HCT116 (cell line): ENCODE measurements at regions not wholly inside any gene's neighbourhood (a gene's known extent, or its start where the extent isn't known, plus 50 kb on each side); places are given as distances from the start of the nearest gene placed in this dataset.

ENCODE experiments used
- ATAC-seq: fragments of 200-7000 bp; cut with Tn5 transposase; 2 replicates; pipeline ENCODE4 v1.9.1; 2020; ENCODE audit warnings: mild to moderate bottlenecking, moderate library complexity
- BruUV-seq: library from RNA; stranded (reverse); fragments of 400-500 nt; replicated peaks from 2 replicates; lab custom pipeline; 2021; lab: Mats Ljungman, UMichigan
- CTCF ChIA-PET: fragments of 300-600 bp; sonication (Branson Sonifier 250); formaldehyde crosslinking; loops from one replicate; lab custom pipeline; 2021; ENCODE audit warnings: antibody characterized with exemption; lab: Charles Lee
- POLR2A ChIA-PET: fragments of 300-600, 350-600 bp; sonication (Branson Sonifier 250); formaldehyde crosslinking; loops from one replicate; lab custom pipeline; 2021; ENCODE audit warnings: antibody characterized with exemption; lab: Charles Lee
- RAD21 ChIA-PET, 2 experiments: fragments of 300-600 bp; sonication (Branson Sonifier 250); formaldehyde crosslinking; loops; one replicate each; lab custom pipeline; 2023; ENCODE audit warnings: low total read pairs in 2 of 2; ENCODE audit not compliant: uncharacterized antibody in 2 of 2, unreplicated experiment in 2 of 2, low non-redundant PET in 1 of 2; lab: Charles Lee
- DNase-seq: peaks from one replicate; pipeline ENCODE4 v3.0.0-alpha.2; 2010; ENCODE audit warnings: low read depth, low spot score
- H2AFZ ChIP-seq: fragments of 200-600 bp; shearing (Covaris generic), sonication (generic); 2 replicates; pipeline ENCODE4 v1.6.1; 2017; ENCODE audit warnings: low read depth, mixed run types, mixed read lengths, antibody characterized with exemption, low read length; ENCODE audit not compliant: poor library complexity, severe bottlenecking
- H3K27ac ChIP-seq: 2 replicates; pipeline ENCODE4 v1.5.1; 2012; ENCODE audit warnings: low read depth, low read length
- H3K27me3 ChIP-seq: fragments of 200-600 bp; sonication (generic); 2 replicates; pipeline ENCODE4 v1.6.1; 2016; ENCODE audit warnings: mixed run types, low read length, mixed read lengths; ENCODE audit not compliant: insufficient read depth
- H3K36me3 ChIP-seq, 2 experiments: fragments of 200-500 bp in 1 of 2; fragments of 200-600 bp in 1 of 2; sonication (Bioruptor generic) in 1 of 2; sonication (generic) in 1 of 2; 2 replicates each; pipeline versions ENCODE4 v1.5.1 to v1.6.1; 2014 to 2016; ENCODE audit warnings: low read length in 2 of 2, inconsistent platforms in 1 of 2, mixed read lengths in 1 of 2, mixed run types in 1 of 2; ENCODE audit not compliant: insufficient read depth in 2 of 2, control insufficient read depth in 1 of 2
- H3K4me1 ChIP-seq, 2 experiments: fragments of 200-600 bp in 1 of 2; sonication (generic) in 1 of 2; 2 replicates each; pipeline versions ENCODE4 v1.5.1 to v1.6.1; 2012 to 2017; ENCODE audit warnings: low read length in 2 of 2, inconsistent platforms in 1 of 2, mild to moderate bottlenecking in 1 of 2, mixed read lengths in 1 of 2, mixed run types in 1 of 2, moderate library complexity in 1 of 2; ENCODE audit not compliant: insufficient read depth in 2 of 2, control insufficient read depth in 1 of 2
- H3K4me2 ChIP-seq: fragments of 200-600 bp; sonication (generic); 2 replicates; pipeline ENCODE4 v1.6.1; 2017; ENCODE audit warnings: mixed run types, low read length, mixed read lengths
- H3K4me3 ChIP-seq, 2 experiments: fragments of 200-600 bp in 1 of 2; sonication (generic) in 1 of 2; replicated peaks in 1 of 2; 2 replicates each; pipeline ENCODE4 v1.5.1; 2011 to 2016; ENCODE audit warnings: low read length in 2 of 2, control low read depth in 1 of 2, low read depth in 1 of 2, mild to moderate bottlenecking in 1 of 2, mixed read lengths in 1 of 2, mixed run types in 1 of 2
- H3K79me2 ChIP-seq: fragments of 200-600 bp; sonication (generic); 2 replicates; pipeline ENCODE4 v1.6.1; 2017; ENCODE audit warnings: mild to moderate bottlenecking, mixed run types, low read length, moderate library complexity, mixed read lengths; ENCODE audit not compliant: insufficient read depth
- H3K9ac ChIP-seq: fragments of 200-600 bp; sonication (generic); 2 replicates; pipeline ENCODE4 v1.6.1; 2016; ENCODE audit warnings: low read length, mixed read lengths
- H3K9me2 ChIP-seq: fragments of 200-600 bp; sonication (generic), shearing (Covaris generic); 2 replicates; pipeline ENCODE4 v1.6.1; 2017; ENCODE audit warnings: mixed run types, mild to moderate bottlenecking, moderate library complexity; ENCODE audit not compliant: insufficient read depth
- H3K9me3 ChIP-seq, 2 experiments: fragments of 200-500 bp in 1 of 2; fragments of 200-600 bp in 1 of 2; sonication (Bioruptor generic) in 1 of 2; sonication (generic) in 1 of 2; 2 replicates each; pipeline ENCODE4 v1.6.1; 2014 to 2017; ENCODE audit warnings: low read length in 2 of 2, mixed read lengths in 2 of 2, inconsistent platforms in 1 of 2, low read depth in 1 of 2, mild to moderate bottlenecking in 1 of 2, mixed run types in 1 of 2, moderate library complexity in 1 of 2; ENCODE audit not compliant: control insufficient read depth in 1 of 2, insufficient read depth in 1 of 2
- H4K20me1 ChIP-seq: fragments of 200-600 bp; sonication (generic), shearing (Covaris generic); 2 replicates; pipeline ENCODE4 v1.6.1; 2017; ENCODE audit warnings: mixed run types, mild to moderate bottlenecking, moderate library complexity; ENCODE audit not compliant: insufficient read depth
- CEBPB ChIP-seq: IDR thresholded peaks from 2 replicates; pipeline ENCODE4 v1.6.1; 2012; ENCODE audit warnings: low read depth
- EGR1 ChIP-seq: IDR thresholded peaks from 2 replicates; pipeline ENCODE4 v1.6.1; 2012; ENCODE audit warnings: low read depth
- ELF1 ChIP-seq: IDR thresholded peaks from 2 replicates; pipeline ENCODE4 v1.6.1; 2012; ENCODE audit warnings: low read depth, borderline replicate concordance
- EZH2 ChIP-seq: fragments of 200-600 bp; sonication (generic); IDR thresholded peaks from 2 replicates; pipeline ENCODE4 v1.6.1; 2017; ENCODE audit warnings: antibody characterized with exemption, mixed run types
- FOSL1 ChIP-seq: IDR thresholded peaks from 2 replicates; pipeline ENCODE4 v1.6.1; 2012; ENCODE audit warnings: low read depth
- JUND ChIP-seq: IDR thresholded peaks from 2 replicates; pipeline ENCODE4 v1.6.1; 2012
- POLR2AphosphoS5 ChIP-seq: IDR thresholded peaks from 2 replicates; pipeline ENCODE4 v1.6.1; 2011; ENCODE audit warnings: mild to moderate bottlenecking, low read depth, low read length, moderate library complexity
- RAD21 ChIP-seq: IDR thresholded peaks from 2 replicates; pipeline ENCODE4 v1.6.1; 2012; ENCODE audit warnings: low read depth, mild to moderate bottlenecking
- TCF7L2 ChIP-seq: IDR thresholded peaks from 2 replicates; pipeline ENCODE4 v1.7.0; 2011; ENCODE audit warnings: borderline replicate concordance, inconsistent platforms; ENCODE audit not compliant: insufficient read depth, insufficient read length; ENCODE audit errors: extremely low read depth
- YY1 ChIP-seq: IDR thresholded peaks from 2 replicates; pipeline ENCODE4 v1.6.1; 2011; ENCODE audit warnings: low read length, low read depth, moderate library complexity, mild to moderate bottlenecking; ENCODE audit not compliant: insufficient replicate concordance; ENCODE audit errors: extremely low read depth
- ZBTB33 ChIP-seq: IDR thresholded peaks from 2 replicates; pipeline ENCODE4 v1.6.1; 2011; ENCODE audit warnings: mild to moderate bottlenecking, low read length, moderate library complexity; ENCODE audit not compliant: insufficient replicate concordance; ENCODE audit errors: extremely low read depth
- ZNF274 ChIP-seq: fragments of 200-500 bp; sonication (Bioruptor generic); IDR thresholded peaks from 2 replicates; pipeline ENCODE4 v1.6.1; 2014; ENCODE audit warnings: mild to moderate bottlenecking, low read depth, low read length, inconsistent platforms
- intact Hi-C: fragments of 100-400 bp; cut with micrococcal nuclease; formaldehyde crosslinking; loops from 2 replicates; pipeline ENCODE4 v1.10.0; 2022
- TF ChIP-seq, protein P1 (sequence below), 3 experiments: fragments of 200-600 bp in 1 of 3; sonication (generic) in 1 of 3; IDR thresholded peaks in 2 of 3; conservative IDR thresholded peaks in 1 of 3; 2 replicates each; pipeline ENCODE4 v1.5.1; 2012 to 2017; ENCODE audit warnings: low read depth in 2 of 3, low read length in 2 of 3, antibody characterized with exemption in 1 of 3, borderline replicate concordance in 1 of 3, control low read depth in 1 of 3, mild to moderate bottlenecking in 1 of 3, mixed read lengths in 1 of 3, mixed run types in 1 of 3, moderate library complexity in 1 of 3; ENCODE audit not compliant: insufficient read depth in 1 of 3

DNA sequence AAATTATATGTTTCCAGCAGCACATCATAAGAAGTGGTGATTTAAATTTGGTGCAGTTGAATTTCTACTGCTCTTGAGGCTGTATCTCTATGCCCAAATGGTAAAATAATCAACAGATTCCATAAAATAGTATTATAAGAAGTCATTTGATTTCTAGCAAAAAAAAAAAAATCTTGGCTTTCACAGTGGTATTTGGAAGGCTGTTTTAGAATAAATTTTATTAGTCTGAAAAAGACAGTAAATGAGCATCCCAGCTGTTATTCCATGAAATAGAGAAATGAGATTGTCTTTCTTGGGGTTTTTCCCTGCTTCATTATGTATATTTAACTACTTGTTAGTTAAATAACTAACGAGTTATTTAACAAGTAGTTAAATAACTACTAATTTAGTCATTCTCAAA is 156.0 kb upstream of the ABI3BP start:
- ATAC-seq, result no peak
- Histone ChIP-seq H3K4me1 (no peaks in the 10 kb centered on the region), H3K79me2 (no peaks in the 10 kb centered on the region), H2AFZ (no peak overlapping the region), H3K36me3 (no peaks in the 10 kb centered on the region), H3K27me3 (no peaks in the 10 kb centered on the region), H3K9me2 (no peaks in the 10 kb centered on the region)
- RAD21 ChIA-PET, result no interaction called here
- POLR2A ChIA-PET, result no interaction called here
- intact Hi-C loops, result no loop called here
- no peak for TF ChIP-seq POLR2AphosphoS5
- no peak for TF ChIP-seq EGR1
- TF ChIP-seq ZBTB33, result no peak
- TF ChIP-seq ELF1, result no peak
- TF ChIP-seq YY1, result no peak
- no peak for TF ChIP-seq RAD21
- no peak for TF ChIP-seq ZNF274
- TF ChIP-seq FOSL1, result no peak
- TF ChIP-seq EZH2, result no peak
- no peak for TF ChIP-seq CEBPB
- TF ChIP-seq JUND, result no peak
- TF ChIP-seq, protein P1, sequence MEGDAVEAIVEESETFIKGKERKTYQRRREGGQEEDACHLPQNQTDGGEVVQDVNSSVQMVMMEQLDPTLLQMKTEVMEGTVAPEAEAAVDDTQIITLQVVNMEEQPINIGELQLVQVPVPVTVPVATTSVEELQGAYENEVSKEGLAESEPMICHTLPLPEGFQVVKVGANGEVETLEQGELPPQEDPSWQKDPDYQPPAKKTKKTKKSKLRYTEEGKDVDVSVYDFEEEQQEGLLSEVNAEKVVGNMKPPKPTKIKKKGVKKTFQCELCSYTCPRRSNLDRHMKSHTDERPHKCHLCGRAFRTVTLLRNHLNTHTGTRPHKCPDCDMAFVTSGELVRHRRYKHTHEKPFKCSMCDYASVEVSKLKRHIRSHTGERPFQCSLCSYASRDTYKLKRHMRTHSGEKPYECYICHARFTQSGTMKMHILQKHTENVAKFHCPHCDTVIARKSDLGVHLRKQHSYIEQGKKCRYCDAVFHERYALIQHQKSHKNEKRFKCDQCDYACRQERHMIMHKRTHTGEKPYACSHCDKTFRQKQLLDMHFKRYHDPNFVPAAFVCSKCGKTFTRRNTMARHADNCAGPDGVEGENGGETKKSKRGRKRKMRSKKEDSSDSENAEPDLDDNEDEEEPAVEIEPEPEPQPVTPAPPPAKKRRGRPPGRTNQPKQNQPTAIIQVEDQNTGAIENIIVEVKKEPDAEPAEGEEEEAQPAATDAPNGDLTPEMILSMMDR (IDR thresholded peaks at IDR 0.05 in 2 of 3, conservative IDR thresholded peaks at IDR 0.05 in 1 of 3; ENCODE audit: borderline replicate concordance in 1 of 3, insufficient read depth in 1 of 3, low read depth in 2 of 3, low read length in 2 of 3), result no peak
- no peak for TF ChIP-seq TCF7L2
- TF ChIP-seq, all 23 proteins: peak for 0
- H3K27ac ChIP-seq, result no peak overlapping the region
- CTCF ChIA-PET, result no interaction called here
- H4K20me1 ChIP-seq, result no peaks in the 10 kb centered on the region
- H3K9ac ChIP-seq, result no peak overlapping the region
- no peaks in the 10 kb centered on the region for H3K9me3 ChIP-seq
- DNase-seq, result no peak
- BruUV-seq, result no TSS peak
- no peak overlapping the region for H3K4me3 ChIP-seq
- H3K4me2 ChIP-seq, result no peak overlapping the region
